MM.1S (cell line): ENCODE measurements at regions not wholly inside any gene's neighbourhood (a gene's known extent, or its start where the extent isn't known, plus 50 kb on each side); places are given as distances from the start of the nearest gene placed in this dataset.

Source experiments
- DNase-seq: peaks from one replicate; pipeline ENCODE4 v3.0.0-alpha.2; 2015
- H2AFZ ChIP-seq: fragments of 300-600 bp; sonication (generic); 2 replicates; pipeline ENCODE4 v1.6.0; 2016; ENCODE audit warnings: antibody characterized with exemption, low read length
- H3F3A ChIP-seq: fragments of 300-600 bp; sonication (generic); 2 replicates; pipeline ENCODE4 v1.6.1; 2016; ENCODE audit warnings: mild to moderate bottlenecking, antibody characterized with exemption, low read length, moderate library complexity, mixed read lengths; ENCODE audit not compliant: insufficient read depth
- H3K27ac ChIP-seq: fragments of 300-600 bp; sonication (generic); 2 replicates; pipeline ENCODE4 v1.5.1; 2016; ENCODE audit warnings: mild to moderate bottlenecking, low read length
- H3K27me3 ChIP-seq: fragments of 300-600 bp; sonication (generic); replicated peaks from 2 replicates; pipeline ENCODE4 v1.6.0; 2016; ENCODE audit warnings: low read length; ENCODE audit not compliant: insufficient read depth
- H3K36me3 ChIP-seq: fragments of 300-600 bp; sonication (generic); replicated peaks from 2 replicates; pipeline ENCODE4 v1.6.1; 2016; ENCODE audit warnings: mild to moderate bottlenecking, low read length, mixed read lengths; ENCODE audit not compliant: insufficient read depth
- H3K4me1 ChIP-seq: fragments of 300-600 bp; sonication (generic); 2 replicates; pipeline ENCODE4 v1.6.1; 2016; ENCODE audit warnings: low read length, mixed read lengths
- H3K4me2 ChIP-seq: fragments of 300-600 bp; sonication (generic); 2 replicates; pipeline ENCODE4 v1.6.0; 2016; ENCODE audit warnings: low read depth, low read length
- H3K4me3 ChIP-seq: fragments of 300-600 bp; sonication (generic); 2 replicates; pipeline ENCODE4 v1.5.1; 2016; ENCODE audit warnings: low read length, mixed read lengths
- H3K79me2 ChIP-seq: fragments of 300-600 bp; sonication (generic); 2 replicates; pipeline ENCODE4 v1.6.1; 2016; ENCODE audit warnings: mixed run types, low read length, mixed read lengths
- H3K9ac ChIP-seq: fragments of 300-600 bp; sonication (generic); 2 replicates; pipeline ENCODE4 v1.6.1; 2016; ENCODE audit warnings: low read length, mixed read lengths
- H3K9me2 ChIP-seq: fragments of 300-600 bp; sonication (generic); replicated peaks from 2 replicates; pipeline ENCODE4 v1.6.1; 2016; ENCODE audit warnings: mild to moderate bottlenecking, low read length, mixed read lengths; ENCODE audit not compliant: insufficient read depth
- H3K9me3 ChIP-seq: fragments of 300-600 bp; sonication (generic); replicated peaks from 2 replicates; pipeline ENCODE4 v1.6.1; 2016; ENCODE audit warnings: mild to moderate bottlenecking, low read length, mixed read lengths; ENCODE audit not compliant: insufficient read depth
- H4K20me1 ChIP-seq: fragments of 300-600 bp; sonication (generic); 2 replicates; pipeline ENCODE4 v1.6.1; 2016; ENCODE audit warnings: mild to moderate bottlenecking, low read length, moderate library complexity, mixed read lengths; ENCODE audit not compliant: insufficient read depth
- EZH2 ChIP-seq: fragments of 300-600 bp; sonication (generic); optimal IDR thresholded peaks from 2 replicates; pipeline ENCODE3; 2017; ENCODE audit warnings: low read depth, mild to moderate bottlenecking, antibody characterized with exemption, low read length, mixed read lengths
- EZH2phosphoT487 ChIP-seq: fragments of 300-600 bp; sonication (generic); IDR thresholded peaks from 2 replicates; pipeline ENCODE4 v1.6.1; 2018; ENCODE audit warnings: antibody characterized with exemption, low read length
- TF ChIP-seq, protein P1 (sequence below): fragments of 300-600 bp; sonication (generic); IDR thresholded peaks from 2 replicates; pipeline ENCODE4 v1.5.1; 2016; ENCODE audit warnings: antibody characterized with exemption, low read length, mixed read lengths

DNA sequence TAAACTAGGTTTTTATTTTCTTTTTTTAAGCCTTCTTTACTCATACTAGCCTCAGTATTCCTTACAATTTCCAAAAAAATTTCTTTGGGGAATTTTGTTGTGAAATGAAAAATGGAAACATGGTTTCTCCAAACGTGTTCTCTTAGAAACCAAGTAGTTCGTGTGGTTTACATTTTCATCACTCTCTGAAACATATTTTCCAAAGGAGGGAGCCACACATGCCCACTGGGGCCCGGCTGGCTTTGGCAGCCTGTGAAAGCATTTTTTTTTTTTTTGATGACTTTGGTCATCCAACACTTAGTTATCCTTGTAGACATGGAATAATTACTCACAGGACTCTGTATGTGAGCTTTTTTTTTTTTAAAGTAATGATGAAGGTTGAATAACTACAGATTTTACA, 169.6 kb downstream of the C7orf25 start:
- H3K36me3 ChIP-seq = no peaks in the 10 kb centered on the region

DNA sequence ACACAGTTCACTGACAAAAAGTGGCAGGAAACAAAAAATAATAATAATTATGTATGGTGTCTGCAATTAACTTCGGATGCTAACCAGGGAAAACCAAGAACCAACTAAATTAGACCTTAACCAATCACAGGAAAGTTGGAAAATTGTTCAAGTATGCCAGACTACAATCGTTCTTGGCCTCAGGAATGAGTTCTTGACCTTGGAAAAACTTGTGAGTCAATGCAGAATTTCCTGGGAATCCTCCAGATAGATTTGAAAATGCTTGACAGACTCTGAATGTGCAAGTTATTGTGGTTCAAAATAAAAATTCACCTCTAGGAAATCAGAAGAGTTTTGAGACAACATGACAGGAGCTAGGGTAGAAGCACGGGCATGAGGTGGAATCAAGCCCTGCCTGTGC, 171.5 kb downstream of the C7orf25 start:
- H3K4me2 ChIP-seq = no peak overlapping the region
- H3K9ac ChIP-seq = no peak overlapping the region
- DNase-seq = no peak
- no peaks in the 10 kb centered on the region for H3K9me3 ChIP-seq
- H3K27me3 ChIP-seq = no peaks in the 10 kb centered on the region
- no peaks in the 10 kb centered on the region for H4K20me1 ChIP-seq
- no peaks in the 10 kb centered on the region for H3K9me2 ChIP-seq
- no peaks in the 10 kb centered on the region for H3K36me3 ChIP-seq
- TF ChIP-seq EZH2phosphoT487 = no peak
- no peak for TF ChIP-seq EZH2
- TF ChIP-seq, protein P1, sequence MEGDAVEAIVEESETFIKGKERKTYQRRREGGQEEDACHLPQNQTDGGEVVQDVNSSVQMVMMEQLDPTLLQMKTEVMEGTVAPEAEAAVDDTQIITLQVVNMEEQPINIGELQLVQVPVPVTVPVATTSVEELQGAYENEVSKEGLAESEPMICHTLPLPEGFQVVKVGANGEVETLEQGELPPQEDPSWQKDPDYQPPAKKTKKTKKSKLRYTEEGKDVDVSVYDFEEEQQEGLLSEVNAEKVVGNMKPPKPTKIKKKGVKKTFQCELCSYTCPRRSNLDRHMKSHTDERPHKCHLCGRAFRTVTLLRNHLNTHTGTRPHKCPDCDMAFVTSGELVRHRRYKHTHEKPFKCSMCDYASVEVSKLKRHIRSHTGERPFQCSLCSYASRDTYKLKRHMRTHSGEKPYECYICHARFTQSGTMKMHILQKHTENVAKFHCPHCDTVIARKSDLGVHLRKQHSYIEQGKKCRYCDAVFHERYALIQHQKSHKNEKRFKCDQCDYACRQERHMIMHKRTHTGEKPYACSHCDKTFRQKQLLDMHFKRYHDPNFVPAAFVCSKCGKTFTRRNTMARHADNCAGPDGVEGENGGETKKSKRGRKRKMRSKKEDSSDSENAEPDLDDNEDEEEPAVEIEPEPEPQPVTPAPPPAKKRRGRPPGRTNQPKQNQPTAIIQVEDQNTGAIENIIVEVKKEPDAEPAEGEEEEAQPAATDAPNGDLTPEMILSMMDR = no peak
- H3K4me3 ChIP-seq = no peak overlapping the region
- H3K79me2 ChIP-seq = no peaks in the 10 kb centered on the region
- H2AFZ ChIP-seq = no peak overlapping the region
- no peak overlapping the region for H3K27ac ChIP-seq
- H3F3A ChIP-seq = no peaks in the 10 kb centered on the region
- no peaks in the 10 kb centered on the region for H3K4me1 ChIP-seq

More for the DNA sequence above, 169.6 kb downstream of the C7orf25 start:
- no peak overlapping the region for H3K27ac ChIP-seq
- DNase-seq = no peak
- no peaks in the 10 kb centered on the region for H3K4me1 ChIP-seq
- no peaks in the 10 kb centered on the region for H3K27me3 ChIP-seq
- H3K4me2 ChIP-seq = no peak overlapping the region
- H3F3A ChIP-seq = no peaks in the 10 kb centered on the region
- H3K9me3 ChIP-seq = no peaks in the 10 kb centered on the region
- H3K79me2 ChIP-seq = no peaks in the 10 kb centered on the region
- TF ChIP-seq EZH2phosphoT487 (no peak), EZH2 (no peak)
- TF ChIP-seq, protein P1 = no peak
- no peaks in the 10 kb centered on the region for H4K20me1 ChIP-seq
- H3K4me3 ChIP-seq = no peak overlapping the region
- H2AFZ ChIP-seq = no peak overlapping the region
- H3K9ac ChIP-seq = no peak overlapping the region
- no peaks in the 10 kb centered on the region for H3K9me2 ChIP-seq

DNA sequence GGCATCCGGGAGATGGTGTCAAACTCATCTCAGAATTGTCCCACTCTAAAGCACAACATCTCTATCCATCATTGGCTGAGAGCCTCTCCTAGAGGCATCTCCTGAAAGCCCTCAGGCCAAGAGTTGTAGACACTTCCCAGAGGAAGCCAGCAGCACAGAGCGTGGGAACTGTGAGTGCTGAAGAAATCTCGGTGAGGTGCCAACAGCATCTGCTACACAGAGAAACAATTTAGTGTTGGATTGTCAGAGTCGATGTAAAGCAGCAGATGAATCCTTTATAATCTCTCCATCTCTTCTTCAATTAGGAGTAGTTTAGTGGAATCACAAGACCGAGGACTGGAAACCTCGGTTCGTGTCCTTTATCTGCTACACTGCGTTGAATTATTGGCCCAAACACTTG, 172.2 kb downstream of the C7orf25 start:
- Histone ChIP-seq H3K27me3 (no peaks in the 10 kb centered on the region), H3F3A (no peaks in the 10 kb centered on the region), H3K9me3 (no peaks in the 10 kb centered on the region), H3K79me2 (no peaks in the 10 kb centered on the region), H3K4me2 (no peak overlapping the region), H4K20me1 (no peaks in the 10 kb centered on the region), H3K4me1 (no peaks in the 10 kb centered on the region), H3K4me3 (no peak overlapping the region), H3K9ac (no peak overlapping the region), H3K9me2 (no peaks in the 10 kb centered on the region), H3K27ac (no peak overlapping the region), H2AFZ (no peak overlapping the region), H3K36me3 (no peaks in the 10 kb centered on the region)
- DNase-seq = no peak
- TF ChIP-seq EZH2phosphoT487 (no peak), EZH2 (no peak)
- TF ChIP-seq, protein P1 = no peak
